BJ (cell line): ENCODE measurements at regions not wholly inside any gene's neighbourhood (a gene's known extent, or its start where the extent isn't known, plus 50 kb on each side); places are given as distances from the start of the nearest gene placed in this dataset.

Experiments
- CTCF ChIA-PET: fragments of 350-600 bp; formaldehyde crosslinking; extraction: SDS; loops from one replicate; lab custom pipeline; 2021; ENCODE audit warnings: antibody characterized with exemption, inconsistent platforms; lab: Yijun Ruan, JAX
- POLR2A ChIA-PET: fragments of 300-600 bp; sonication (Branson Sonifier 250); formaldehyde crosslinking; extraction: SDS; loops from one replicate; lab custom pipeline; 2021; ENCODE audit warnings: antibody characterized with exemption; lab: Charles Lee
- DNase-seq: peaks from one replicate; pipeline ENCODE4 v3.0.0-alpha.2; 2011; ENCODE audit warnings: low read depth
- H3K27me3 ChIP-seq: 2 replicates; pipeline ENCODE4 v1.6.0; 2011; ENCODE audit warnings: low read length; ENCODE audit not compliant: control insufficient read depth, insufficient read depth
- H3K36me3 ChIP-seq: 2 replicates; pipeline ENCODE4 v1.5.1; 2011; ENCODE audit warnings: low read length; ENCODE audit not compliant: control insufficient read depth, insufficient read depth
- H3K4me3 ChIP-seq: 2 replicates; pipeline ENCODE4 v1.5.1; 2011; ENCODE audit warnings: low read depth, mild to moderate bottlenecking, control low read depth, low read length
- CTCF ChIP-seq: IDR thresholded peaks from 2 replicates; pipeline ENCODE4 v1.5.1; 2011; ENCODE audit warnings: low read depth, mild to moderate bottlenecking, control low read depth, inconsistent platforms, low read length, moderate library complexity; ENCODE audit not compliant: insufficient read depth

- no peaks in the 10 kb centered on the region for H3K36me3 ChIP-seq
- no peak for DNase-seq
- POLR2A ChIA-PET: no interaction called here
- CTCF ChIA-PET: no interaction called here
- H3K4me3 ChIP-seq: no peak overlapping the region
- no peak for TF ChIP-seq CTCF
- no peaks in the 10 kb centered on the region for H3K27me3 ChIP-seq
Observed at GRCh38 chr12:107464644-107465043, 221.0 kb upstream of the PWP1 start.

GRCh38 chr12:107465625-107466024 is 220.0 kb upstream of the PWP1 start:
- Histone ChIP-seq H3K4me3 (no peak overlapping the region), H3K36me3 (no peaks in the 10 kb centered on the region), H3K27me3 (no peaks in the 10 kb centered on the region)
- POLR2A ChIA-PET: no interaction called here
- no peak for TF ChIP-seq CTCF
- CTCF ChIA-PET: no interaction called here
- no peak for DNase-seq

GRCh38 chr12:107467716-107468115 is 217.9 kb upstream of the PWP1 start:
- ChIA-PET POLR2A (no interaction called here), CTCF (no interaction called here)

GRCh38 chr12:107468182-107468581 is 217.4 kb upstream of the PWP1 start:
- no peaks in the 10 kb centered on the region for H3K27me3 ChIP-seq
- H3K36me3 ChIP-seq: no peaks in the 10 kb centered on the region
- TF ChIP-seq CTCF: no peak
- DNase-seq: no peak
- ChIA-PET CTCF (no interaction called here), POLR2A (no interaction called here)
- no peak overlapping the region for H3K4me3 ChIP-seq

More at GRCh38 chr12:107467716-107468115, 217.9 kb upstream of the PWP1 start:
- no peaks in the 10 kb centered on the region for H3K36me3 ChIP-seq
- no peaks in the 10 kb centered on the region for H3K27me3 ChIP-seq
- TF ChIP-seq CTCF: no peak
- no peak for DNase-seq
- H3K4me3 ChIP-seq: no peak overlapping the region

- H3K27me3 ChIP-seq: no peaks in the 10 kb centered on the region
- no peak overlapping the region for H3K4me3 ChIP-seq
Observed at GRCh38 chr12:107469011-107469410, 216.6 kb upstream of the PWP1 start.

More at GRCh38 chr12:107469011-107469410, 216.6 kb upstream of the PWP1 start:
- ChIA-PET CTCF (no interaction called here), POLR2A (no interaction called here)
- DNase-seq: no peak
- no peaks in the 10 kb centered on the region for H3K36me3 ChIP-seq
- no peak for TF ChIP-seq CTCF
